MG63 (cell line): ENCODE measurements at regions not wholly inside any gene's neighbourhood (a gene's known extent, or its start where the extent isn't known, plus 50 kb on each side); places are given as distances from the start of the nearest gene placed in this dataset.
A peak's percentile ranks its signal among the peaks of the same experiment; 100 is the strongest.
"Not testable (repeated sequence)": the region's sequence is repeated elsewhere in the genome, so short reads cannot be mapped to it uniquely, and the experiment has no call there.

ENCODE experiments used
- DNase-seq: peaks from one replicate; pipeline ENCODE4 v3.0.0-alpha.2; 2020
- H3K27me3 ChIP-seq: fragments of 250-450 bp; sonication (Bioruptor Pico); 2 replicates; pipeline ENCODE4 v1.5.1; 2020; ENCODE audit warnings: mild to moderate bottlenecking, moderate library complexity
- H3K36me3 ChIP-seq: fragments of 250-450 bp; sonication (Bioruptor Pico); 2 replicates; pipeline ENCODE4 v1.5.1; 2020; ENCODE audit warnings: mild to moderate bottlenecking, moderate library complexity
- H3K4me3 ChIP-seq: fragments of 250-450 bp; sonication (Bioruptor Pico); 2 replicates; pipeline ENCODE4 v1.5.1; 2020; ENCODE audit warnings: mild to moderate bottlenecking, moderate library complexity
- H3K9me3 ChIP-seq: fragments of 250-450 bp; sonication (Bioruptor Pico); 2 replicates; pipeline ENCODE4 v1.5.1; 2020; ENCODE audit warnings: mild to moderate bottlenecking, moderate library complexity

- Histone ChIP-seq H3K27me3 (no peaks in the 10 kb centered on the region), H3K36me3 (no peaks in the 10 kb centered on the region), H3K9me3 (no peaks in the 10 kb centered on the region), H3K4me3 (no peak overlapping the region)
- DNase-seq, result no peak
Measured at GRCh38 chr11:103779054-103779453, 257.4 kb upstream of the DDI1 start.

DNA sequence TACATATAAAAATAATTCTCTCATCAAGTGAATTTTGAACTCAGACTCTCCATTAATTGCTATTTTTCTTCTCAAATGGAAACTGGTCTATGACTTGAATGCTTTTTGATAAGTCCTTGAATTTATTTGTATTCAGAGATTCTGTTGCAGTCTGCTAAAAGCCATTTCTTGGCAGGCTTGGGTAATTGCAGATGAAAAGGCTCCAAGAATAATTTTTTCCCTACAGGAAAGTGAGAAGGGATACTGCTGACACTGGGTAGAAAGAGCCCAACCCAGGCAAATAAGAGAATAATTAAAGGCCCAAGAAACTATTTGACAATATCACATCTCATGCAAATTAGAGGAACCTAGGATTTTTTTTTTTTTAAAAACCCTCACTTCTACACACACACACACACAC lies 246.5 kb upstream of the DDI1 start:
- no peaks in the 10 kb centered on the region for H3K36me3 ChIP-seq
- no peak overlapping the region for H3K4me3 ChIP-seq
- H3K27me3 ChIP-seq, result no peaks in the 10 kb centered on the region
- no peaks in the 10 kb centered on the region; the same call in 1 of the 2 replicates for H3K9me3 ChIP-seq
- DNase-seq, result no peak

DNA sequence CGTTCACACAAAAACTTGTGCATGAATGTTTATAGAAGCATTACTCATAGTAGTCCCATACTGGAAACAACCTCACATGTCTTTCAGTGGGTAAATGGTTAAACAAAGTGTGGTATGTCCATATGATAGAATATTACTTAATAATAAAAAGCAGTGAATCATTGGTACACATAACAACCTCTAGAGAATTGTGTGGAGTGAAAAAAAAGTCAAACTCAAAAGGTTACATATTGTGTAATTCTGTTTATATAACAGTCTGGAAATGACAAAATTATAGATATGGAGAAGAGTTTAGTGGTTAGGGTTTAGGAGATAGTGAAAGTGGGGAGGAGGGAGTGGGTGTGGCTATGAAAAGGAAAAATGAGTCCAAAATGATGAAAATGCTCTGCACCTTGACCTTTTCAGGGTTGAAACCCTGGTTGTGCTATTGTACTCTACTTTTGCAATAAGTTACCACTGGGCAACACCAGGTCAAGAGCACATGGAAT lies 243.4 kb upstream of the DDI1 start:
- H3K27me3 ChIP-seq, result no peaks in the 10 kb centered on the region
- no peak overlapping the region for H3K4me3 ChIP-seq
- no peak for DNase-seq
- no peaks in the 10 kb centered on the region for H3K36me3 ChIP-seq
- no peaks in the 10 kb centered on the region; the same call in 1 of the 2 replicates for H3K9me3 ChIP-seq

DNA sequence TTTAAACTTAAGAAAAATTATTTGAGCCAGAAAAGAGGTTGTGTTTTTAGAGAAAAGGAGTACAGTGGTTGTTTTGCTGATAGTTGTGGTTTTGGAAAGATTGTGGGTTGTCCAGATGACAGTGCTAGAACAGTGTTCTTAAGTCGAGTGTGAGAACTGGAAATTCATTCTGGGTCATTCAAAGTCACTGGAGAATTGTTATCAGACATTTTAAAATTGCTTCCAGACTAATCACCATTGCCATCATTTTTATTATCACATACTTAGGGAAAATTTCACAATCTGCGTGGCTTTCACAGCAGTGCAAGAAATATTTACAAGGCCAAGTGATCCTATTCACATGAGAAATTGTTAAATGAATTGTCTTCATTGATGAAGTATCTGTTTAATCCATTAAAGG lies 242.2 kb upstream of the DDI1 start:
- Histone ChIP-seq H3K4me3 (no peak overlapping the region), H3K9me3 (no peaks in the 10 kb centered on the region; the same call in 1 of the 2 replicates), H3K27me3 (no peaks in the 10 kb centered on the region), H3K36me3 (no peaks in the 10 kb centered on the region)
- no peak for DNase-seq

DNA sequence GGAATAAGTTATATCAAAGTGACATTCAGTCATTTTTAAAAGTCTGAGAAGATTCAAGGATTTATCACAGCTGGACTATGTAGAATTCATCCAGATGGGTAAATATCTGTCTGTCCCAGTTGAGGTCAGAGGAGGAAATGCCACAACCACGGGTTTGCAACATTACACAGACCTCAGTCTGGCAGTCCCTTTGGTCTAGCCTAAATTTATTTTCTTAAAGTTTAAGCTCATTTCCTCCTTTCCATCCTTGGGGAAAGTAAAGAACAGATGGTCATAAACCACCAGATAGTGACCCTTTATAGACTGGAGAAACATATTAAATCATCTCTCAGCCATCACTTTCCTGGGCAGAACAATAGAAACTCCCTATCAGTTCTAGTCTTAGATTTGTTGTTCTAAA lies 238.4 kb upstream of the DDI1 start:
- no peaks in the 10 kb centered on the region for H3K36me3 ChIP-seq
- H3K27me3 ChIP-seq, result no peaks in the 10 kb centered on the region
- no peak for DNase-seq
- H3K4me3 ChIP-seq, result no peak overlapping the region
- H3K9me3 ChIP-seq, result no peaks in the 10 kb centered on the region

GRCh38 chr11:103798446-103798845 lies 238.0 kb upstream of the DDI1 start:
- no peak for DNase-seq
- Histone ChIP-seq H3K4me3 (no peak overlapping the region), H3K27me3 (no peaks in the 10 kb centered on the region), H3K36me3 (no peaks in the 10 kb centered on the region), H3K9me3 (no peaks in the 10 kb centered on the region)

GRCh38 chr11:103800406-103801114 lies 235.9 kb upstream of the DDI1 start:
- no peaks in the 10 kb centered on the region for H3K9me3 ChIP-seq
- H3K36me3 ChIP-seq, result no peaks in the 10 kb centered on the region
- DNase-seq, result no peak
- no peak overlapping the region for H3K4me3 ChIP-seq
- no peaks in the 10 kb centered on the region for H3K27me3 ChIP-seq

- H3K4me3 ChIP-seq, result no peak overlapping the region
- H3K27me3 ChIP-seq, result no peaks in the 10 kb centered on the region
- no peak for DNase-seq
- H3K36me3 ChIP-seq, result no peaks in the 10 kb centered on the region
- no peaks in the 10 kb centered on the region for H3K9me3 ChIP-seq
Measured at GRCh38 chr11:103803062-103803461, 233.4 kb upstream of the DDI1 start.

DNA sequence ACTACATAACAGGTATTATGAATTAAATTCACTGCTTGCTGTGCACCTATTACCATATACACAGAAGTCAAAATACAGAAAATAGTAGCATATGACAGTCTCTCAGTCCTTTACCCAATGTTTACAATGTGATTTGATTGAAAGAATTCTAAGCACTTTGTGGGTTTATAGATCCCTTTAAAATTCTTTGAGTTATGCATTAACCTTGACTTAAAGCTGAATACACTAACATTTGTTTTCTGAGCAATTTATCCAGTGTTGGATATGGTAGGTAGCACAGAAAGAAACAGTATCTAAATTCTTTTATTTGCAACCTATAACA lies 230.8 kb upstream of the DDI1 start:
- DNase-seq, result no peak
- H3K4me3 ChIP-seq, result no peak overlapping the region
- no peaks in the 10 kb centered on the region for H3K36me3 ChIP-seq
- no peaks in the 10 kb centered on the region for H3K9me3 ChIP-seq
- H3K27me3 ChIP-seq, result no peaks in the 10 kb centered on the region

GRCh38 chr11:103806130-103806895 lies 230.1 kb upstream of the DDI1 start:
- Histone ChIP-seq H3K27me3 (no peaks in the 10 kb centered on the region), H3K36me3 (no peaks in the 10 kb centered on the region), H3K9me3 (no peaks in the 10 kb centered on the region), H3K4me3 (no peak overlapping the region)
- peak; percentile 12 for DNase-seq

- Histone ChIP-seq H3K36me3 (no peaks in the 10 kb centered on the region), H3K9me3 (no peaks in the 10 kb centered on the region), H3K27me3 (no peaks in the 10 kb centered on the region), H3K4me3 (no peak overlapping the region)
- DNase-seq, result no peak
Measured at GRCh38 chr11:103807806-103808205, 228.6 kb upstream of the DDI1 start.

DNA sequence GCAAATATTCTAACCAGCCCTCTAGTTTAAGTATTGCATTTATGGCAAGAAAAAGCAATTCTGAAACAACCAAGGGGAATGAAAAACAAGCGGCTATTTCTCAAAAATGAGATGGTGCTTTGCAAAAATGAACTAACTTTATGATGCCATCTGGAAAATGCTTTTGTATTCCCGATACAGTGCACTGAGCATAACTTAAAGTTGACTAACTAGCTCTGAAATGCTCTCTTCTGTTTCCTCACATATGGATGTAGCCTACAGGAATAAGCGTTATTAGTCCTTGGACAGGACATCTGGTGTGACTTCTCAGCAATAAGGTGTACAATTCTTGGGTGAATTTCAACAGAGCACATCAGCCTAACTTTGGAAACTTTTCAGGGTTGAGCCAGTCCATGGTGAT lies 228.2 kb upstream of the DDI1 start:
- H3K36me3 ChIP-seq, result no peaks in the 10 kb centered on the region
- no peaks in the 10 kb centered on the region for H3K27me3 ChIP-seq
- no peak for DNase-seq

GRCh38 chr11:103811870-103812455 lies 224.5 kb upstream of the DDI1 start:
- H3K9me3 ChIP-seq, result no peaks in the 10 kb centered on the region
- H3K27me3 ChIP-seq, result no peaks in the 10 kb centered on the region
- no peaks in the 10 kb centered on the region for H3K36me3 ChIP-seq
- no peak for DNase-seq
- H3K4me3 ChIP-seq, result no peak overlapping the region

More for the DNA sequence above, 228.2 kb upstream of the DDI1 start:
- Histone ChIP-seq H3K4me3 (no peak overlapping the region), H3K9me3 (no peaks in the 10 kb centered on the region)

DNA sequence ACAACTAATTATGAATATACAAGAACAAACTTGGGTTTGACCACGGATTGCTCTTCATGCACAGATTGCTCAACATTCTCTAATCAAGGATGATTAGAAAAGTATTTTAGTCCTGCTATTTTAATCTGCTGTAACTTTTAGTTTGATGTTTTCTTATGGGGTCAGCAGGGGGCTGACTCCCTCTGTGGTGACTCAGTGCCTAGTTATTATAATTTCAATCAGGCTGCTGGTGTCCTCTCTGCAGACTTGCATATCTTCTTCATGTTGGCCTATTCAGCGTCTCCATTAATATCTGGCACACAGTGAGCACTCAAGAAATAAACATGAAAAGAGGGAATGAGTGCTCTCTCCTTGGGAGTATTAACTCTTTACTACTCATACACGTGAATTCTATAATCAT lies 223.8 kb upstream of the DDI1 start:
- DNase-seq, result no peak
- H3K9me3 ChIP-seq, result no peaks in the 10 kb centered on the region
- H3K27me3 ChIP-seq, result no peaks in the 10 kb centered on the region
- no peaks in the 10 kb centered on the region for H3K36me3 ChIP-seq
- no peak overlapping the region for H3K4me3 ChIP-seq

- not testable (repeated sequence) for DNase-seq, H3K27me3 ChIP-seq, H3K4me3 ChIP-seq, H3K9me3 ChIP-seq, H3K36me3 ChIP-seq
Measured at GRCh38 chr11:103820345-103820744, 216.1 kb upstream of the DDI1 start.

DNA sequence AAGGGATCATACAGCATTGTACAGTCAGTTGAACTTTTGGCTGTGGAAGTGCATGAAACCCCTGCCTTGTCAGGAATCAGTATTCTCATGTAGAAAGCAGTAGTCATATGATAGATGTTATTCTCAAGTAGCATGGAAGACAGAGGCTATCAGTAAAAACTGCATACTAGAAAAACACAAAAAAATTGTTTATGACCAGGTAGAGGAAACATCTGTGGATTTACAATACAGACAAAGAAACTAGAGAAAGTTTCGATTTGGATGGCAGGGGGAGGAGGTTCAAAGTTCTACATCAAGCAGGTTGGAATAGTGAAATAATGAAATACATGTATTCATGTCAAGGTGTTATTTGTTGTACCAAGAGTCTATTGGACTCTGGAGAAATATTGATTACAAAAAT lies 212.3 kb upstream of the DDI1 start:
- Histone ChIP-seq H3K27me3 (no peaks in the 10 kb centered on the region), H3K36me3 (no peaks in the 10 kb centered on the region), H3K9me3 (no peaks in the 10 kb centered on the region), H3K4me3 (no peak overlapping the region)
- DNase-seq, result no peak

GRCh38 chr11:103825469-103825868 lies 211.0 kb upstream of the DDI1 start:
- DNase-seq, result no peak
- no peak overlapping the region for H3K4me3 ChIP-seq
- H3K36me3 ChIP-seq, result no peaks in the 10 kb centered on the region
- no peaks in the 10 kb centered on the region for H3K9me3 ChIP-seq
- no peaks in the 10 kb centered on the region for H3K27me3 ChIP-seq

DNA sequence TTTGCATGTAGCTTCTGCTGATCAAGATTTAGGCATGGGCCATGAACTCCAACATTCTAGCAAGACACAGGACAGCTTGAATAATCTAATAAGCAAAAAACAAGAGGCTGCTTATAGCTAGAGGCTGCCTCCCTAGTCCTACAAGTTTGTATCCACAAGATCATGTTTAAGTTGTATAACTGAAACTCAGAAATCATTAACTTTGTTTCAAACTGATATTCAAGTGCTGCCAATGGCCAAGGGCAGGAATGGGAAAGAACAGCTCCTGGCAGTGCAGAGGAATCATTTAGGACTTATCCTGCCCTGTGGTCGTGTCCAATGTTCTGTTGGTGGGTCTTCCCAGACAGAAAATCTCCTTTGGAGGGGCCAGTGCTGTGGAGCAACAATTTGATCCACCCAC lies 209.6 kb upstream of the DDI1 start:
- Histone ChIP-seq H3K27me3 (no peaks in the 10 kb centered on the region), H3K9me3 (no peaks in the 10 kb centered on the region), H3K4me3 (no peak overlapping the region), H3K36me3 (no peaks in the 10 kb centered on the region)
- no peak for DNase-seq
